HK-2 (cell line): ENCODE measurements at regions not wholly inside any gene's neighbourhood (a gene's known extent, or its start where the extent isn't known, plus 50 kb on each side); places are given as distances from the start of the nearest gene placed in this dataset.

Experiments used
- DNase-seq: peaks from one replicate; pipeline ENCODE4 v3.0.0-alpha.2; 2018; ENCODE audit not compliant: unreplicated experiment

GRCh38 chr19:28481674-28482073 lies 731.3 kb downstream of the UQCRFS1 start:
- DNase-seq = no peak

DNA sequence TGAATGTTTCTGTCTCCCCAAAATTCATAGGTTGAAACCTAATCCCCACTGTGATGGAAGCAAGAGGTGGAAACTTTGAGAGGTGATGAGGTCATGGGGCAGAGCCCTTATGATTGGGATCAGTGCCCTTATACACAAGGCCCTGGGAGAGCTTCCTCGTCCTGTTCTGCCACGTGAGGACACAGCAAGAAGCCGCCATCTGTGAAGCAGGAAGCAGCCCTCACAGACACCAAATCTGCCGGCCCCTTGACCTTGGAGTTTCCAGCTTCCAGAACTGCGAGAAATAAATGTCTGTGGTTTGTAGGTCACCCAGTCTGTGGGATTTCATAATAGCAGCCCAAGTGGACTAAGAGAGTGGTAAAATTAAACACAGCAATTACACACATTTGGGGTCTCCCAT lies 737.4 kb downstream of the UQCRFS1 start:
- DNase-seq = no peak

GRCh38 chr19:28472843-28473242 lies 740.1 kb downstream of the UQCRFS1 start:
- DNase-seq = no peak

- no peak for DNase-seq
Measured at GRCh38 chr19:28471731-28472510, 741.0 kb downstream of the UQCRFS1 start.

DNA sequence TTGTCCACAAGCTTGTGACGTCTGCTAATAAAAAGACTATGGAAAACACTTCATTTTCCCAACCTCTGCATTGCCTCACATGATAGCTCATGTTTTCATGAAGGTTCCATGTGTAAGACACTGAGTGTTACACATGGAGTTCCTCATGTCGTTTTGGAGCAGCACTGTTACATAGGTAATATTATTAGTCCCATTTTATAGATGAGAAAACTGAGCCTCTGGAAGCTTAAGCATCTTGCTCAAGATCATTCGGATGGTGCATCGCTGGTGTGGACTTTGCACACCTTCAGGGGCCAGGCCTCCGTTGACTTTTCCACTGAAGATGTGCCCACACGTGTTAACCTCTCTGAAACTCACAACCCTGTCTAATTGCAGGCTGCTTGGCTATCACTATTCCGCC lies 743.4 kb downstream of the UQCRFS1 start:
- DNase-seq = no peak

GRCh38 chr19:28468701-28469459 lies 744.1 kb downstream of the UQCRFS1 start:
- DNase-seq = peak; percentile 58

DNA sequence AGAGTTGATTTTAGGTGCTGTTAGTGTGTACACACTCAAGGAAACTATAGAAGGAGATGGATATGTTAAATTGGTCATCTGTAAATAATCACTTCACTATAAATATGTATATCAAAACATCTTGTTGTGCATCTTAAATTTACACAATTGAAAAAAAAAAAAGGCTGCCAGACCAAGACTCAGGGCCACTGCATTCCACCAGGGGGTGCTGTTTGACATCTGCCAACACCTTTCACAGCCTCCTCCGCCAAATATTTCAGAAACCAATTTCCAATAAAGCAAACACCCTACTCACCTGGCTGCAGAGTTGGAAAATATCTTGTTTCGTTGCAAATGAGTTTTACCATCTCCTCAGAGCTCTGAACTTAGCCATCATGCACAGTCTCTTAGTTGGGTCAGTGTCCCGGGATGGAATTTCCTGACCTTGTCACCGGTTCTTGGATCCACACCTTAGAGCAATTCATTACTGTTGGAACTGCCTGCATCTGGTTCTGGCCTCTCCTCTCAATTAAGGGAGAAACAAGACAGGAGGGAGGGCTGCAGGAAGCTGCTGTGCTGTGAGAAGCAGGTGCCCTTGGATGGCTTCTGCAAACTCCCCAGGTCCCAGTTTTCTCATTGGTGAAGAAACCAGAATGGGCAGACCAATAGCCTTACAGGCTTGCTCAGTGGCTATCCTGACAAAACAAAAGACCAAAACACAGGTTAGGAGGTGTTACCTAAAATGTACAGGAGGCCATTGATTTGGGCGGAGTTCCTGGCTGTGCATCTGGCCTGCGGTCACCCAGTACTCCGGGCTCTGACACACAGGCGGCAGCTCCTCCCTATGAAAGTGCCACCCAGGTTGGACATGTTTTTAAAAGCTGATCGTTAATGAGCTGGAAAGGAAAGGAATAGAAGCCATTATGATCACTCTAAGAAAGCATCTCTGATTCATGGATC lies 746.6 kb downstream of the UQCRFS1 start:
- peak; percentile 41 for DNase-seq

DNA sequence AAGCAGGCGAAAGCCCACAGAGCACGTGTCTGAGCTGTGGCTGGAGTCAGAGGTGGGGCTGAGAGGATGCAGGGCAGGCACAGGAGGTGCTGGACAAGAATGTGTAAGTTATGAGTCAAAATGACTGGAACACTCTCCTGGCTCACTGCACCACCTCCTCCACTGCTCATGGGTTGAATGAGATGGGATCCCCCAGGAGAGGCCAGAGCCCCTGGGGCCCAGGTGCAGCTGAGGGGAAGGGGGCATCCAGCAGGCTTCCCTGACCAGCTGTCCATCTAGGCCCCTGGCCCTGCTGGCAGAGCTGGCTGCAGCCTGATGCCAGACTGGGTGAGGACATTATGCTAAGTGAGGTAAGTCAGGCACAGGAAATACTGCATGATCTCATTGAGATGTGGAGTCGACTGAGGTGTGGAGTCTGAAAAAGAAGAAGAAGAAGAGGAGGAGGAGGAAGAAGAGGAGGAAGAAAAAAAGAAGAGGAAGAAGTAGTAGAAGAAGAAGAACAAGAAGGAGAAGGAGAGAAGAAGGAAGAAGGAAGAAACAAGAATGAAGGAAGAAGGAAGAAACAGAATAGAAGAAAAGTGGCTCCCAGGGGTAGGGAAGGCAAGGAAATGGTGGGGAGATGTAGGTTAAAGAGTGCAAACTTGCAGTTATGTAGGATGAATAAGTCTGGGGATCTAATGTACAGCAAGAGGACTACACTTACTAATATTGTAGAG lies 747.4 kb downstream of the UQCRFS1 start:
- DNase-seq = peak; percentile 35

GRCh38 chr19:28463493-28464053 lies 749.4 kb downstream of the UQCRFS1 start:
- no peak for DNase-seq

GRCh38 chr19:28457620-28458019 lies 755.3 kb downstream of the UQCRFS1 start:
- DNase-seq = no peak

DNA sequence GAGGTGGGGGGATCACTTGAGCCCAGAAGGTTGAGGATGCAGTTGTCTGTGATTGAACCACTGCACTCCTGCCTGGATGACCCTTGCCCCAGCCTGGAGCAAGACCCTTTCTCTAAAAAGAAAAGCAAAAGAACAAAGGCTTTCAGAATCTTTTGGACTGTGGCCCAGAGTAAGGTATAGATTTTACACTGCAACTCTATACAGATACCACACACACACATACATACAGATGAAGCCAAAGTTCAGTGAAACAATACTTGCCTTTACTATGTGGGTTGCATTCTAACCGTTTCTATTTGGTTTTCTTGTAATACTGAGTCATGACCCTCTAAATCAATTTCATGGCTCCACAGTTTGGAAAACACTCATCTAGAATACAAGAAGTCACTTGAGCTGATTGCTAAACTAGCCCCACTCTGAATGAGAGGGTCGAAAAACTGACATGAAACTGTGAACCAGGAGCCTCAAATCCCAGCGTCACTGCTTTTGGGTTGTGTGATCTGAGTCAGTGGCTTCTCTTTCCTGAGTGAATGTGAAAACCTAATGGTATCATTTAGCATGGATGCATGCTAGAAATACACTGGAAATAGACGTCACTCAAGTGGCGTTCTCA lies 756.1 kb downstream of the UQCRFS1 start:
- DNase-seq = no peak

DNA sequence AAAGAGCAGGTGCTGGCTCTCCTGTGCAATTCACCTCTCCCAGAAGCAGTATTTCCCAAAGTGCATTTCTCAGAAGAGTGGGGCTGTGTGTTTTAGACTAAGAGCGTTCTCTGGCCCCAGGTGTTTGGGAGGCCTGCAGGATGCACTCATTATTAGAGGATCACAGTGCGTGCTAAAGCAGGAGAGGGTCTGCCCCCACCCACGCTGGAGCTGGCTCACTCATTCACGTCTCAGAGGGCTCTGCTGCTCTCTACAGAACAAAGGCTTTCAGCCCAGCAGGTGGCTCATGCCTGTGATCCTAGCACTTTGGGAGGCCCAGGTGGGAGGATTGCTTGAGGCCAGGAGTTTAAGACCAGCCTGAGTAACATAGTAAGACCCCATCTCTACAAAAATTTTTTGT lies 756.7 kb downstream of the UQCRFS1 start:
- DNase-seq = no peak

- no peak for DNase-seq
Measured at GRCh38 chr19:28454083-28454482, 758.9 kb downstream of the UQCRFS1 start.

DNA sequence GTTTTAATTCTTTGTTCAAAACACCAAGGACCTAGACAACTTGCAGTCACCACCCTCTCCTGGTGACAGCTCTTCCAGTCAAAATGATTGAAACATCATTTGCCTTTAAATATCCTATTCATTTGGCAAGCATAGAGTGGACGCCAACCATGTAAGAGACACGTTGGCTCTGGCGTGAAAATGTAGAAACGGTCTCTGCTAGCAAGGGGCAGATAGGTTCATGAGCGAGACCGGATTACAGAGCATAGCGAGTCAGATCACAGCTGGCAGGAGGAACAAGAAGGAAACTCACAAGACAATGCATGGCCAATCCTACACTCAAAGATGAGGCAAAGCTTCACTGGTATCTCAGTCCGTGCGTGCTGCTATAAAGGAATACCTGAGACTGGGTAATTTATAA lies 759.5 kb downstream of the UQCRFS1 start:
- DNase-seq = no peak

DNA sequence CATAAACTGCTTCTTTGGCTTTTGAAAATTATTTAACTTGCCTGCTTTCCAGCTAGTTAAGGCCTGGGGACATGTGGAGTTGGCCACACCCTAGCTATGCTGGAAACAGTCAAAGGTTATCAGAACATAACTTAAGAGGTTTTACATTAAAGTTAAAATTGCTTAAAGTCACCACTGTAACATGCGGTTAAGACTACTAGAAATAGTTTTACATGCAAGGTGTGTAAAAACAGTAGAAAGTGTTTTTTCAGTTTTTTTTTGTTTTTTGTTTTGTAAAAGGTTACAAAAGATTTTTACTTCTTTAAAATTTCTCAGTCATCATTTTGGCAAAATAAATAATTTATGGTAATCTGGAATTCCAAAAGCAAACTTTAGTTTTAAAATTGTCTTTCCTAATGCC lies 763.1 kb downstream of the UQCRFS1 start:
- no peak for DNase-seq

- DNase-seq = no peak
Measured at GRCh38 chr19:28446511-28446910, 766.4 kb downstream of the UQCRFS1 start.

GRCh38 chr19:28445826-28446225 lies 767.1 kb downstream of the UQCRFS1 start:
- no peak for DNase-seq

- DNase-seq = no peak
Measured at GRCh38 chr19:28444362-28444761, 768.6 kb downstream of the UQCRFS1 start.

GRCh38 chr19:28443361-28443760 lies 769.6 kb downstream of the UQCRFS1 start:
- no peak for DNase-seq
